Endothelial cell of umbilical vein (primary cell): ENCODE measurements at regions not wholly inside any gene's neighbourhood (a gene's known extent, or its start where the extent isn't known, plus 50 kb on each side); places are given as distances from the start of the nearest gene placed in this dataset.

Experiments
- BruUV-seq: library from RNA; stranded (reverse); fragments of 400-500 nt; replicated peaks from 2 replicates; lab custom pipeline; 2021; lab: Mats Ljungman, UMichigan
- CTCF ChIA-PET: fragments of 300-600, 350-600 bp; sonication (Branson Sonifier 250); formaldehyde crosslinking; loops from one replicate; lab custom pipeline; 2021; ENCODE audit warnings: antibody characterized with exemption, inconsistent platforms; lab: Charles Lee
- POLR2A ChIA-PET: fragments of 300-600, 350-600 bp; sonication (Branson Sonifier 250); formaldehyde crosslinking; loops from one replicate; lab custom pipeline; 2021; ENCODE audit warnings: antibody characterized with exemption, inconsistent platforms; lab: Charles Lee
- DNase-seq: peaks from one replicate; pipeline ENCODE4 v3.0.0-alpha.2; 2011; ENCODE audit warnings: low read depth, low spot score
- FAIRE-seq: peaks from 2 replicates; lab custom pipeline; 2011; peaks lifted over from hg19 to GRCh38; lab: Jason Lieb, UNC
- H2AFZ ChIP-seq: 2 replicates; pipeline ENCODE4 v1.6.0; 2012; ENCODE audit warnings: low read depth, low read length, control low read depth, inconsistent platforms
- H3K27ac ChIP-seq: 2 replicates; pipeline ENCODE4 v1.5.1; 2011; ENCODE audit warnings: low read depth, mild to moderate bottlenecking, control low read depth, low read length, moderate library complexity; ENCODE audit not compliant: insufficient read depth
- H3K27me3 ChIP-seq, 2 experiments: 2 replicates each; pipeline versions ENCODE4 v1.6.0 to v1.6.1; 2011; ENCODE audit warnings: low read length in 2 of 2, mixed read lengths in 1 of 2; ENCODE audit not compliant: control insufficient read depth in 2 of 2, insufficient read depth in 2 of 2
- H3K36me3 ChIP-seq, 2 experiments: 2 replicates in 1 of 2; 3 replicates in 1 of 2; pipeline ENCODE4 v1.5.1; 2011; ENCODE audit warnings: low read length in 2 of 2, mild to moderate bottlenecking in 1 of 2, moderate library complexity in 1 of 2; ENCODE audit not compliant: control insufficient read depth in 2 of 2, insufficient read depth in 2 of 2; ENCODE audit errors: extremely low read depth in 1 of 2
- H3K4me1 ChIP-seq: 3 replicates; pipeline ENCODE4 v1.5.1; 2011; ENCODE audit warnings: mild to moderate bottlenecking, low read length; ENCODE audit not compliant: control insufficient read depth, insufficient read depth; ENCODE audit errors: extremely low read depth
- H3K4me2 ChIP-seq: 2 replicates; pipeline ENCODE4 v1.6.1; 2011; ENCODE audit warnings: low read length, control low read depth, mixed read lengths; ENCODE audit not compliant: insufficient read depth
- H3K4me3 ChIP-seq, 3 experiments: fragments of 200-600 bp in 1 of 3; sonication (generic), shearing (Covaris generic) in 1 of 3; replicated peaks in 1 of 3; 2 replicates each; pipeline ENCODE4 v1.5.1; 2011 to 2016; ENCODE audit warnings: control low read depth in 3 of 3, low read length in 3 of 3, mild to moderate bottlenecking in 2 of 3, inconsistent platforms in 1 of 3, low read depth in 1 of 3, moderate library complexity in 1 of 3; ENCODE audit not compliant: insufficient read depth in 1 of 3
- H3K79me2 ChIP-seq: 2 replicates; pipeline ENCODE4 v1.6.0; 2012; ENCODE audit warnings: low read length, inconsistent platforms; ENCODE audit not compliant: control insufficient read depth, insufficient read depth
- H3K9ac ChIP-seq: replicated peaks from 2 replicates; pipeline ENCODE3; 2011; ENCODE audit warnings: low read length, control low read depth; ENCODE audit not compliant: insufficient read depth; ENCODE audit errors: extremely low read depth
- H3K9me1 ChIP-seq: replicated peaks from 3 replicates; pipeline ENCODE4 v1.6.0; 2011; ENCODE audit warnings: mild to moderate bottlenecking, low read length; ENCODE audit not compliant: control insufficient read depth, insufficient read depth; ENCODE audit errors: extremely low read depth
- H3K9me3 ChIP-seq: replicated peaks from 2 replicates; pipeline ENCODE4 v1.5.1; 2012; ENCODE audit warnings: low read length, inconsistent platforms; ENCODE audit not compliant: control insufficient read depth, insufficient read depth
- H4K20me1 ChIP-seq: replicated peaks from 2 replicates; pipeline ENCODE3; 2011; ENCODE audit warnings: mild to moderate bottlenecking, low read length; ENCODE audit not compliant: control insufficient read depth, insufficient read depth; ENCODE audit errors: extremely low read depth
- EZH2 ChIP-seq: IDR thresholded peaks from 2 replicates; pipeline ENCODE4 v1.6.1; 2012; ENCODE audit warnings: borderline replicate concordance, low read depth, mild to moderate bottlenecking, moderate library complexity, low read length, inconsistent platforms; ENCODE audit not compliant: severe bottlenecking
- FOS ChIP-seq: IDR thresholded peaks from 2 replicates; pipeline ENCODE4 v1.6.1; 2011; ENCODE audit warnings: mild to moderate bottlenecking, low read length, moderate library complexity, borderline replicate concordance; ENCODE audit not compliant: insufficient read depth
- GATA2 ChIP-seq: IDR thresholded peaks from 2 replicates; pipeline ENCODE4 v1.7.0; 2011; ENCODE audit warnings: low read depth, mild to moderate bottlenecking, moderate library complexity, mixed read lengths, low read length; ENCODE audit not compliant: insufficient read length, insufficient read depth
- JUN ChIP-seq: IDR thresholded peaks from 2 replicates; pipeline ENCODE4 v1.6.1; 2011; ENCODE audit warnings: borderline replicate concordance, low read depth; ENCODE audit not compliant: insufficient read length, insufficient read depth
- MYC ChIP-seq: IDR thresholded peaks from one replicate; pipeline ENCODE4 v1.6.1; 2011; ENCODE audit warnings: mild to moderate bottlenecking, low read depth, low read length
- POLR2A ChIP-seq: IDR thresholded peaks from 2 replicates; pipeline ENCODE4 v1.6.1; 2012; ENCODE audit warnings: low read depth, mild to moderate bottlenecking, control low read depth, low read length
- POLR2AphosphoS5 ChIP-seq: IDR thresholded peaks from 2 replicates; pipeline ENCODE4 v1.6.1; 2012; ENCODE audit warnings: low read depth, mild to moderate bottlenecking, control low read depth, low read length, moderate library complexity; ENCODE audit not compliant: insufficient read depth
- dilution Hi-C: fragments of 300-500 bp; cut with MboI; formaldehyde crosslinking; loops from one replicate; pipeline ENCODE4 v1.15.0; 2019; ENCODE audit warnings: low sequenced_read_pairs; ENCODE audit not compliant: extremely low pct_ligation_motif_present
- intact Hi-C: fragments of 100-400 bp; cut with micrococcal nuclease; formaldehyde crosslinking; loops from one replicate; pipeline ENCODE4 v1.10.0; 2022
- TF ChIP-seq, protein P1 (sequence below), 2 donors: IDR thresholded peaks; 1 replicate in 1 of 2; 2 replicates in 1 of 2; pipeline ENCODE4 v1.5.1; 2011; ENCODE audit warnings: low read length in 2 of 2, mild to moderate bottlenecking in 2 of 2, moderate library complexity in 2 of 2, control low read depth in 1 of 2, inconsistent platforms in 1 of 2, low read depth in 1 of 2; ENCODE audit not compliant: insufficient read depth in 1 of 2; ENCODE audit errors: extremely low read depth in 1 of 2
- TF ChIP-seq, protein P2 (sequence below): IDR thresholded peaks from 2 replicates; pipeline ENCODE4 v1.6.1; 2011; ENCODE audit not compliant: insufficient read depth, insufficient read length

DNA sequence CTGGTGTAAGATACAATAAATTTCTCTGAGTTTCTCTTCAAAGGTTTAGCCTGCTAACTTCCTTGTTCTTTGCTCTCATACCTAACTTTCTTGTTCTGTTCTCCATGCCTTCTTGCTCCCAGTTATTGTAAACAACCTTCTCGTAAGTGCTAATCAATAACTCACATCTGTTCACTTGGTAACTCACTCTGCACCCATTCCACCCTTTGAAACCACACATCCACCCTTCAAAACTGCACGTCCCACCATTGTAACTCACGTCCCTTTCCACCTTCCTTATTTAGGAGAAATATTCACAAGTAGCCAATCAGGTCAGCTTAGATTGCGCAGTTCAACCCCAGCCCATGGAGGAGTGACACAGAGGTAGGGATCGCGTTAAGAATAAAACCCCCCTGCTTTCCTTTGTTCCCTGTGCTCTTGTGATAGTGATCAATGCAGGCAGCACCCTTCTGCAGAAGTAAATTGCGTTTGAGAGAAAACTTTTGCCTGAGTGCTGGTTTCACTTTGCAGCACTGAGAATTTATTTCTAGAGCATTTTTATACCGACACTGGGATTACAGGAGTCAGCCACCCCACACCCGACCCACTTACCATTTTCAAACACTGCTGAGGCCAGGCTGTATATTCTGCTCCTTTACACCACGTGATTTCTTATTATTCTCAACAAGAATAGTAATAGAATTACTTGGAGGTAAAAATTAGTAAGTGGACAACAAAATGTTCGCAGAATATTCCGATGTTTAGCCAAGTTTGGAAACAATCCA lies 789.2 kb upstream of the RGS18 start:
- ChIA-PET POLR2A (no interaction called here), CTCF (no interaction called here)
- Histone ChIP-seq H3K27me3 (no peaks in the 10 kb centered on the region), H3K36me3 (no peaks in the 10 kb centered on the region), H3K4me1 (no peaks in the 10 kb centered on the region), H4K20me1 (no peaks in the 10 kb centered on the region), H2AFZ (no peak overlapping the region), H3K9ac (no peak overlapping the region), H3K4me3 (no peak overlapping the region), H3K4me2 (no peak overlapping the region), H3K9me3 (no peaks in the 10 kb centered on the region), H3K79me2 (no peaks in the 10 kb centered on the region), H3K9me1 (no peaks in the 10 kb centered on the region), H3K27ac (no peak overlapping the region)
- DNase-seq = no peak
- no TSS peak for BruUV-seq
- intact Hi-C loops (no loop called here), dilution Hi-C loops (no loop called here)
- TF ChIP-seq JUN (no peak), EZH2 (no peak)
- TF ChIP-seq, protein P1, sequence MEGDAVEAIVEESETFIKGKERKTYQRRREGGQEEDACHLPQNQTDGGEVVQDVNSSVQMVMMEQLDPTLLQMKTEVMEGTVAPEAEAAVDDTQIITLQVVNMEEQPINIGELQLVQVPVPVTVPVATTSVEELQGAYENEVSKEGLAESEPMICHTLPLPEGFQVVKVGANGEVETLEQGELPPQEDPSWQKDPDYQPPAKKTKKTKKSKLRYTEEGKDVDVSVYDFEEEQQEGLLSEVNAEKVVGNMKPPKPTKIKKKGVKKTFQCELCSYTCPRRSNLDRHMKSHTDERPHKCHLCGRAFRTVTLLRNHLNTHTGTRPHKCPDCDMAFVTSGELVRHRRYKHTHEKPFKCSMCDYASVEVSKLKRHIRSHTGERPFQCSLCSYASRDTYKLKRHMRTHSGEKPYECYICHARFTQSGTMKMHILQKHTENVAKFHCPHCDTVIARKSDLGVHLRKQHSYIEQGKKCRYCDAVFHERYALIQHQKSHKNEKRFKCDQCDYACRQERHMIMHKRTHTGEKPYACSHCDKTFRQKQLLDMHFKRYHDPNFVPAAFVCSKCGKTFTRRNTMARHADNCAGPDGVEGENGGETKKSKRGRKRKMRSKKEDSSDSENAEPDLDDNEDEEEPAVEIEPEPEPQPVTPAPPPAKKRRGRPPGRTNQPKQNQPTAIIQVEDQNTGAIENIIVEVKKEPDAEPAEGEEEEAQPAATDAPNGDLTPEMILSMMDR (IDR thresholded peaks at IDR 0.05; ENCODE audit: extremely low read depth in 1 of 2, insufficient read depth in 1 of 2, low read depth in 1 of 2, low read length in 2 of 2) = no peak
- FAIRE-seq = no peak

- dilution Hi-C loops = no loop called here
These were observed 786.6 kb upstream of the RGS18 start for GRCh38 chr1:191371626-191372025.

More at GRCh38 chr1:191371626-191372025, 786.6 kb upstream of the RGS18 start:
- TF ChIP-seq MYC = no peak
- TF ChIP-seq EZH2 = no peak
- no peak for TF ChIP-seq POLR2A
- TF ChIP-seq GATA2 = no peak
- TF ChIP-seq, protein P1 (IDR thresholded peaks at IDR 0.05; ENCODE audit: extremely low read depth in 1 of 2, insufficient read depth in 1 of 2, low read depth in 1 of 2, low read length in 2 of 2) = no peak
- no peak for TF ChIP-seq POLR2AphosphoS5
- no peak for TF ChIP-seq FOS
- TF ChIP-seq JUN = no peak
- TF ChIP-seq, protein P2, sequence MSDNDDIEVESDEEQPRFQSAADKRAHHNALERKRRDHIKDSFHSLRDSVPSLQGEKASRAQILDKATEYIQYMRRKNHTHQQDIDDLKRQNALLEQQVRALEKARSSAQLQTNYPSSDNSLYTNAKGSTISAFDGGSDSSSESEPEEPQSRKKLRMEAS = no peak
- no peak overlapping the region for H3K4me3 ChIP-seq
- H3K9ac ChIP-seq = no peak overlapping the region
- DNase-seq (no peak), FAIRE-seq (no peak)
- no peaks in the 10 kb centered on the region for H3K36me3 ChIP-seq
- H3K79me2 ChIP-seq = no peaks in the 10 kb centered on the region
- H3K27ac ChIP-seq = no peak overlapping the region
- H3K9me3 ChIP-seq = no peaks in the 10 kb centered on the region
- ChIA-PET CTCF (interaction anchor here (0.9 kb wide), 1 partner anchor 11 kb away, joined by 3 read pairs; no protein-coding TSS in a partner anchor), POLR2A (no interaction called here)
- no TSS peak for BruUV-seq
- H3K4me2 ChIP-seq = no peak overlapping the region
- no peak overlapping the region for H2AFZ ChIP-seq
- H4K20me1 ChIP-seq = no peaks in the 10 kb centered on the region
- H3K4me1 ChIP-seq = no peaks in the 10 kb centered on the region
- intact Hi-C loops = no loop called here
- H3K27me3 ChIP-seq = no peaks in the 10 kb centered on the region
- no peaks in the 10 kb centered on the region for H3K9me1 ChIP-seq
